ENCODE measurements at regions not wholly inside any gene's neighbourhood (a gene's known extent, or its start where the extent isn't known, plus 50 kb on each side); places are given as distances from the start of the nearest gene placed in this dataset.
A peak's percentile ranks its signal among the peaks of the same experiment; 100 is the strongest.

GRCh38 chr6:10166031-10166430 lies 248.8 kb downstream of the TFAP2A start:
- Mint-ChIP-seq H3K9me3 (peaks cover 2% of the 10 kb centered on the region), H3K27me3 (no peaks in the 10 kb centered on the region)
- ATAC-seq (ENCODE audit: low read depth), result no peak

GRCh38 chr6:10163203-10163962 lies 251.5 kb downstream of the TFAP2A start:
- Mint-ChIP-seq H3K4me1 (no peaks in the 10 kb centered on the region), H3K36me3 (no peaks in the 10 kb centered on the region), H3K27ac (no peak overlapping the region), H3K27me3 (no peaks in the 10 kb centered on the region), H3K4me3 (no peak overlapping the region), H3K9me3 (peaks cover 6% of the 10 kb centered on the region)
- DNase-seq (ENCODE audit: low spot score in 2 of 2) (no peak), ATAC-seq (ENCODE audit: low read depth) (no peak)

More at GRCh38 chr6:10166031-10166430, 248.8 kb downstream of the TFAP2A start:
- Mint-ChIP-seq H3K27ac (no peak overlapping the region), H3K36me3 (no peaks in the 10 kb centered on the region), H3K4me1 (no peaks in the 10 kb centered on the region), H3K4me3 (no peak overlapping the region)
- no peak for DNase-seq (ENCODE audit: low spot score in 2 of 2)

- Mint-ChIP-seq H3K27me3 (no peaks in the 10 kb centered on the region), H3K9me3 (peaks cover 9% of the 10 kb centered on the region), H3K4me3 (no peak overlapping the region), H3K4me1 (no peaks in the 10 kb centered on the region), H3K27ac (no peak overlapping the region), H3K36me3 (no peaks in the 10 kb centered on the region)
- ATAC-seq (ENCODE audit: low read depth), result no peak
- no peak for DNase-seq (ENCODE audit: low spot score in 2 of 2)
Observed at GRCh38 chr6:10156875-10157274, 258.0 kb downstream of the TFAP2A start.

- Mint-ChIP-seq H3K36me3 (no peaks in the 10 kb centered on the region), H3K4me1 (no peaks in the 10 kb centered on the region), H3K4me3 (no peak overlapping the region), H3K27ac (no peak overlapping the region), H3K9me3 (peaks cover 5% of the 10 kb centered on the region), H3K27me3 (no peaks in the 10 kb centered on the region)
- no peak for ATAC-seq (ENCODE audit: low read depth)
- DNase-seq (ENCODE audit: low spot score in 2 of 2), result no peak
Observed at GRCh38 chr6:10154251-10154650, 260.6 kb downstream of the TFAP2A start.

GRCh38 chr6:10151144-10151915 lies 263.5 kb downstream of the TFAP2A start:
- DNase-seq (ENCODE audit: low spot score in 2 of 2), result no peak
- Mint-ChIP-seq H3K4me3 (no peak overlapping the region), H3K36me3 (no peaks in the 10 kb centered on the region), H3K4me1 (no peaks in the 10 kb centered on the region), H3K9me3 (peaks cover 2% of the 10 kb centered on the region), H3K27me3 (no peaks in the 10 kb centered on the region), H3K27ac (no peak overlapping the region)
- ATAC-seq (ENCODE audit: low read depth), result no peak

GRCh38 chr6:10149603-10150002 lies 265.3 kb downstream of the TFAP2A start:
- DNase-seq (ENCODE audit: low spot score in 2 of 2) (no peak), ATAC-seq (ENCODE audit: low read depth) (no peak)
- H3K27ac Mint-ChIP-seq, result no peak overlapping the region
- H3K36me3 Mint-ChIP-seq, result no peaks in the 10 kb centered on the region
- H3K27me3 Mint-ChIP-seq, result no peaks in the 10 kb centered on the region
- no peak overlapping the region for H3K4me3 Mint-ChIP-seq
- H3K4me1 Mint-ChIP-seq, result no peaks in the 10 kb centered on the region
- H3K9me3 Mint-ChIP-seq, result no peaks in the 10 kb centered on the region

- ATAC-seq (ENCODE audit: low read depth) (no peak), DNase-seq (ENCODE audit: low spot score in 2 of 2) (no peak)
- H3K27me3 Mint-ChIP-seq, result no peaks in the 10 kb centered on the region
- no peak overlapping the region for H3K27ac Mint-ChIP-seq
- H3K4me3 Mint-ChIP-seq, result peak overlapping the region; percentile 29
- peaks cover under 1% of the 10 kb centered on the region for H3K9me3 Mint-ChIP-seq
- H3K36me3 Mint-ChIP-seq, result no peaks in the 10 kb centered on the region
- no peaks in the 10 kb centered on the region for H3K4me1 Mint-ChIP-seq
Observed at GRCh38 chr6:10146715-10147451, 268.0 kb downstream of the TFAP2A start.

GRCh38 chr6:10144772-10145171 lies 270.1 kb downstream of the TFAP2A start:
- DNase-seq (ENCODE audit: low spot score in 2 of 2), result no peak
- no peaks in the 10 kb centered on the region for H3K36me3 Mint-ChIP-seq
- H3K27me3 Mint-ChIP-seq, result no peaks in the 10 kb centered on the region
- no peaks in the 10 kb centered on the region for H3K4me1 Mint-ChIP-seq
- no peak for ATAC-seq (ENCODE audit: low read depth)
- peaks cover 1% of the 10 kb centered on the region for H3K9me3 Mint-ChIP-seq
- no peak overlapping the region for H3K27ac Mint-ChIP-seq
- no peak overlapping the region for H3K4me3 Mint-ChIP-seq

GRCh38 chr6:10141746-10142443 lies 273.0 kb downstream of the TFAP2A start:
- H3K4me1 Mint-ChIP-seq, result no peaks in the 10 kb centered on the region
- no peak overlapping the region for H3K4me3 Mint-ChIP-seq
- DNase-seq (ENCODE audit: low spot score in 2 of 2) (no peak), ATAC-seq (ENCODE audit: low read depth) (no peak)
- no peak overlapping the region for H3K27ac Mint-ChIP-seq
- H3K36me3 Mint-ChIP-seq, result no peaks in the 10 kb centered on the region
- H3K9me3 Mint-ChIP-seq, result peaks cover 3% of the 10 kb centered on the region
- H3K27me3 Mint-ChIP-seq, result no peaks in the 10 kb centered on the region

GRCh38 chr6:10140824-10141223 lies 274.1 kb downstream of the TFAP2A start:
- H3K4me3 Mint-ChIP-seq, result no peak overlapping the region
- H3K4me1 Mint-ChIP-seq, result no peaks in the 10 kb centered on the region
- no peak for ATAC-seq (ENCODE audit: low read depth)
- no peaks in the 10 kb centered on the region for H3K36me3 Mint-ChIP-seq
- no peak overlapping the region for H3K27ac Mint-ChIP-seq
- no peaks in the 10 kb centered on the region for H3K27me3 Mint-ChIP-seq
- peaks cover 3% of the 10 kb centered on the region for H3K9me3 Mint-ChIP-seq
- no peak for DNase-seq (ENCODE audit: low spot score in 2 of 2)

- no peaks in the 10 kb centered on the region for H3K36me3 Mint-ChIP-seq
- no peaks in the 10 kb centered on the region for H3K27me3 Mint-ChIP-seq
Observed at GRCh38 chr6:10140136-10140535, 274.7 kb downstream of the TFAP2A start.

GRCh38 chr6:10138917-10139316 lies 276.0 kb downstream of the TFAP2A start:
- no peak overlapping the region for H3K4me3 Mint-ChIP-seq

More at GRCh38 chr6:10140136-10140535, 274.7 kb downstream of the TFAP2A start:
- DNase-seq (ENCODE audit: low spot score in 2 of 2), result no peak
- no peak for ATAC-seq (ENCODE audit: low read depth)
- Mint-ChIP-seq H3K9me3 (peaks cover 3% of the 10 kb centered on the region), H3K4me3 (no peak overlapping the region), H3K4me1 (no peaks in the 10 kb centered on the region), H3K27ac (no peak overlapping the region)

GRCh38 chr6:10136636-10137035 lies 278.2 kb downstream of the TFAP2A start:
- Mint-ChIP-seq H3K4me3 (no peak overlapping the region), H3K27me3 (no peaks in the 10 kb centered on the region), H3K36me3 (no peaks in the 10 kb centered on the region), H3K27ac (no peak overlapping the region), H3K4me1 (no peaks in the 10 kb centered on the region), H3K9me3 (peaks cover 2% of the 10 kb centered on the region)
- DNase-seq (ENCODE audit: low spot score in 2 of 2) (no peak), ATAC-seq (ENCODE audit: low read depth) (no peak)

More at GRCh38 chr6:10138917-10139316, 276.0 kb downstream of the TFAP2A start:
- Mint-ChIP-seq H3K27me3 (no peaks in the 10 kb centered on the region), H3K9me3 (peaks cover 3% of the 10 kb centered on the region), H3K4me1 (no peaks in the 10 kb centered on the region), H3K27ac (no peak overlapping the region), H3K36me3 (no peaks in the 10 kb centered on the region)
- no peak for DNase-seq (ENCODE audit: low spot score in 2 of 2)
- ATAC-seq (ENCODE audit: low read depth), result no peak

Measured in memory B cell (primary cell).